DND-41 (cell line): ENCODE measurements at regions not wholly inside any gene's neighbourhood (a gene's known extent, or its start where the extent isn't known, plus 50 kb on each side); places are given as distances from the start of the nearest gene placed in this dataset.

Source experiments
- ATAC-seq: fragments of 200-7000 bp; cut with Tn5 transposase; 3 replicates; pipeline ENCODE4 v1.9.1; 2021; ENCODE audit warnings: low read depth; ENCODE audit not compliant: insufficient read depth
- DNase-seq: peaks from one replicate; pipeline ENCODE4 v3.0.0-alpha.2; 2020
- H2AFZ ChIP-seq: 2 replicates; pipeline ENCODE4 v1.6.0; 2012; ENCODE audit warnings: low read depth, low read length
- H3K27ac ChIP-seq: 2 replicates; pipeline ENCODE4 v1.5.1; 2012; ENCODE audit warnings: low read length, inconsistent platforms
- H3K27me3 ChIP-seq: fragments of 200-600 bp; sonication (generic); 2 replicates; pipeline ENCODE4 v1.6.0; 2012; ENCODE audit warnings: low read length, mild to moderate bottlenecking, inconsistent platforms; ENCODE audit not compliant: insufficient read depth, poor library complexity
- H3K36me3 ChIP-seq: 2 replicates; pipeline ENCODE4 v1.5.1; 2012; ENCODE audit warnings: low read length, inconsistent platforms; ENCODE audit not compliant: insufficient read depth
- H3K4me1 ChIP-seq: 2 replicates; pipeline ENCODE4 v1.5.1; 2012; ENCODE audit warnings: mild to moderate bottlenecking, low read length; ENCODE audit not compliant: insufficient read depth
- H3K4me2 ChIP-seq: 2 replicates; pipeline ENCODE4 v1.6.0; 2012; ENCODE audit warnings: mild to moderate bottlenecking, moderate library complexity, low read length, inconsistent platforms; ENCODE audit not compliant: insufficient read depth
- H3K4me3 ChIP-seq, 2 experiments: fragments of 200-600 bp in 1 of 2; shearing (Covaris generic) in 1 of 2; 2 replicates each; pipeline ENCODE4 v1.5.1; 2012 to 2016; ENCODE audit warnings: inconsistent platforms in 2 of 2, low read length in 2 of 2, mild to moderate bottlenecking in 2 of 2, low read depth in 1 of 2, moderate library complexity in 1 of 2
- H3K79me2 ChIP-seq: 2 replicates; pipeline ENCODE4 v1.6.0; 2012; ENCODE audit warnings: low read length, inconsistent platforms; ENCODE audit not compliant: insufficient read depth
- H3K9ac ChIP-seq: 2 replicates; pipeline ENCODE4 v1.6.0; 2012; ENCODE audit warnings: low read depth, mild to moderate bottlenecking, inconsistent platforms, low read length, moderate library complexity
- H3K9me3 ChIP-seq: 2 replicates; pipeline ENCODE4 v1.5.1; 2012; ENCODE audit warnings: low read length, moderate library complexity, mild to moderate bottlenecking, inconsistent platforms; ENCODE audit not compliant: insufficient read depth, severe bottlenecking
- H4K20me1 ChIP-seq: 2 replicates; pipeline ENCODE4 v1.6.0; 2012; ENCODE audit warnings: low read length; ENCODE audit not compliant: insufficient read depth
- CTCF ChIP-seq: IDR thresholded peaks from 2 replicates; pipeline ENCODE4 v1.5.1; 2012; ENCODE audit warnings: borderline replicate concordance, low read length, moderate library complexity, mild to moderate bottlenecking; ENCODE audit not compliant: poor library complexity, severe bottlenecking; ENCODE audit errors: extremely low read depth
- EZH2 ChIP-seq: IDR thresholded peaks from 3 replicates; pipeline ENCODE4 v1.6.1; 2012; ENCODE audit warnings: borderline replicate concordance, low read depth, mild to moderate bottlenecking, moderate library complexity, low read length, inconsistent platforms; ENCODE audit not compliant: severe bottlenecking

- TF ChIP-seq EZH2, result no peak
- no peak for TF ChIP-seq CTCF
- H3K79me2 ChIP-seq, result no peaks in the 10 kb centered on the region
- H3K4me3 ChIP-seq, result no peak overlapping the region
- DNase-seq (no peak), ATAC-seq (no peak)
- H3K27ac ChIP-seq, result no peak overlapping the region
- H4K20me1 ChIP-seq, result no peaks in the 10 kb centered on the region
- H3K4me1 ChIP-seq, result no peaks in the 10 kb centered on the region
- no peak overlapping the region for H2AFZ ChIP-seq
- H3K27me3 ChIP-seq, result no peaks in the 10 kb centered on the region
- H3K36me3 ChIP-seq, result no peaks in the 10 kb centered on the region
- H3K9me3 ChIP-seq, result no peaks in the 10 kb centered on the region
- H3K9ac ChIP-seq, result no peak overlapping the region
- no peak overlapping the region for H3K4me2 ChIP-seq
These were observed 683.3 kb downstream of the QKI start for GRCh38 chr6:164097551-164098398.

- no peak for ATAC-seq
- H2AFZ ChIP-seq, result no peak overlapping the region
- H3K9me3 ChIP-seq, result no peaks in the 10 kb centered on the region
- TF ChIP-seq EZH2 (no peak), CTCF (no peak)
- no peak overlapping the region for H3K27ac ChIP-seq
- no peaks in the 10 kb centered on the region for H3K27me3 ChIP-seq
- no peak overlapping the region for H3K4me3 ChIP-seq
- no peaks in the 10 kb centered on the region for H3K79me2 ChIP-seq
- no peak for DNase-seq
- H3K4me1 ChIP-seq, result no peaks in the 10 kb centered on the region
- H3K36me3 ChIP-seq, result no peaks in the 10 kb centered on the region
- no peak overlapping the region for H3K4me2 ChIP-seq
- H4K20me1 ChIP-seq, result no peaks in the 10 kb centered on the region
- no peak overlapping the region for H3K9ac ChIP-seq
These were observed 682.5 kb downstream of the QKI start for GRCh38 chr6:164097056-164097455.

GRCh38 chr6:164095056-164095455 lies 680.5 kb downstream of the QKI start:
- Histone ChIP-seq H3K27ac (no peak overlapping the region), H3K27me3 (no peaks in the 10 kb centered on the region), H3K4me3 (no peak overlapping the region), H3K4me2 (no peak overlapping the region), H3K9ac (no peak overlapping the region), H3K9me3 (no peaks in the 10 kb centered on the region), H3K4me1 (no peaks in the 10 kb centered on the region), H2AFZ (no peak overlapping the region), H3K79me2 (no peaks in the 10 kb centered on the region), H4K20me1 (no peaks in the 10 kb centered on the region), H3K36me3 (no peaks in the 10 kb centered on the region)
- no peak for TF ChIP-seq EZH2
- no peak for TF ChIP-seq CTCF
- ATAC-seq (no peak), DNase-seq (no peak)
